ENCODE measurements at regions not wholly inside any gene's neighbourhood (a gene's known extent, or its start where the extent isn't known, plus 50 kb on each side); places are given as distances from the start of the nearest gene placed in this dataset.
A peak's percentile ranks its signal among the peaks of the same experiment; 100 is the strongest.

- no peak for DNase-seq (ENCODE audit: low spot score)
Measured at GRCh38 chr18:67966224-67966623, 449.7 kb upstream of the DSEL start.

DNA sequence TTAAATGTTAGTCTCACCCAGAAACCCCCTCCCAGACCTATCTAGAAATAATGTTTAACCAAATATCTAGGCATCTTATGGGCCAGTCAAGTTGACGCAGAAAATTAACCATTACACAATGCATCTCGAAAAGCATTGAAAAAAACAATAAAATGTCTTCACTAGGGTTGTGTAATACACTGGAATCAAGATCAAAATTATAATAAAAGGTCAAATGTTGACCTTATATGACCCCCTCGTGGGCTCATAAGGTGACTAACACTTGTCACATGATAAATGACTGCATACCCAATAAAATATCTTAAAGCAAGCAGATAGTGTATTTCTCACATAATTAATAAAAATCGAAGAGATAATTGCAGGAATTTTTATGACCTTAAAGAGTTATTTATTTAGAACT lies 447.9 kb upstream of the DSEL start:
- DNase-seq (ENCODE audit: low spot score): no peak

GRCh38 chr18:67961701-67962440 lies 445.4 kb upstream of the DSEL start:
- DNase-seq (ENCODE audit: low spot score): no peak

- no peak for DNase-seq (ENCODE audit: low spot score)
Measured at GRCh38 chr18:67957684-67958083, 441.2 kb upstream of the DSEL start.

DNA sequence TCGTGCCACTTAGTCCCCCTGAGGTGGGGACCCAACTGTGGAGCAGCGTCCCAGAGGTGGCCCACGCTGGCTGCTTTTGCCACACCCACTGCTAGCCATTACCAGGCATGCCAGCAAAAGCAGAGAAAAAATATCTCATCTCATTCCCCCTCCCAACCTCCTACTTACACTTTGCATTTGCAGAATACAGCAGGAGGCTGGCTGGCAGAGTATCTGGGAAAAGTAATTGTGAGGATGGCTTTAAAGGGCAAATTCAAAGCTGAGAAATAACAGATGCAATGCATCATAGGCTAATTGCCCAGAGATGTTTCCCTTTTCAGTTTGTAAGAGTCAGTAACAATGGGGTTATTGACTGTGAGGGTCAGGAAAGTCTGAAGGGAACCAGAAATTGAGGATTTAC lies 438.1 kb upstream of the DSEL start:
- no peak for DNase-seq (ENCODE audit: low spot score)

DNA sequence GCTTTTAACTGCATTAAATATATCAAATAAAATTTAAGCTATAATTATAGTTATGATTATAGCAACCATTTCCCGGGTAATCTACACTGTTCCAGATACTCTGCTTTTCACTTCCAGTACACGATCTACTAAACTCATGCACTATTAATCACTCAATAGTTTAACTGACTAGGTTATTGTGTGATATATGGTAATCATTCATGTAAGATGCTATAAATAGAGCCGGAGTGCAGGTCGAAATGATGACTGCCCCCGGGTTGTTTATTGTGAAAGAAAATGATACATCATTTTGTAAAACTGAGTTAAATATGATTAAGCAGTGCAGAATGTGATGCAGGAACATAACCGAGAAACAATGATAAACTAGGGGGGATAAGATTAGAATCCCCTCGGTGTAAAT lies 434.6 kb upstream of the DSEL start:
- DNase-seq (ENCODE audit: low spot score): no peak

DNA sequence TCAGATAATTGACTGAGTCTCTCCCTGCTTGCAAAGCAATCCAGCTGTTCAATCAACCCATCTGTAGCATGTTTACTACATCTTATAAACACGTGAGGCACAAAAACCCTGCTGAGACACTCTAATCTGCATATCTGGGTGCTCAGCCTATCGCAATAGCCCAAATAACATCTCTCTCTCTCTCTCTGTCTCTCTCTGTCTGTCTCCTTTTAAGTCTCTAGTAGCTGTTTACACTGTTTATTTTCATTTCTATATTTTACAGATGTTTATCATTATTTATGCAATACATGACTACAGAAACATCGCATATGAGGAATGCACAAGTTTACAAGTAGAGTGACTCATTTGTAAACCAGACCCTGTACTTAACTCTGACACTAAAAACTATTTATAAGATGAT lies 422.1 kb upstream of the DSEL start:
- no peak for DNase-seq (ENCODE audit: low spot score)

- DNase-seq (ENCODE audit: low spot score): no peak
Measured at GRCh38 chr18:67935638-67936037, 419.1 kb upstream of the DSEL start.

- no peak for DNase-seq (ENCODE audit: low spot score)
Measured at GRCh38 chr18:67933271-67933670, 416.8 kb upstream of the DSEL start.

GRCh38 chr18:67932271-67932670 lies 415.8 kb upstream of the DSEL start:
- DNase-seq (ENCODE audit: low spot score): peak; percentile 16

GRCh38 chr18:67926929-67927864 lies 410.7 kb upstream of the DSEL start:
- DNase-seq (ENCODE audit: low spot score): no peak

- DNase-seq (ENCODE audit: low spot score): no peak
Measured at GRCh38 chr18:67924656-67925055, 408.1 kb upstream of the DSEL start.

- no peak for DNase-seq (ENCODE audit: low spot score)
Measured at GRCh38 chr18:67919316-67919715, 402.8 kb upstream of the DSEL start.

DNA sequence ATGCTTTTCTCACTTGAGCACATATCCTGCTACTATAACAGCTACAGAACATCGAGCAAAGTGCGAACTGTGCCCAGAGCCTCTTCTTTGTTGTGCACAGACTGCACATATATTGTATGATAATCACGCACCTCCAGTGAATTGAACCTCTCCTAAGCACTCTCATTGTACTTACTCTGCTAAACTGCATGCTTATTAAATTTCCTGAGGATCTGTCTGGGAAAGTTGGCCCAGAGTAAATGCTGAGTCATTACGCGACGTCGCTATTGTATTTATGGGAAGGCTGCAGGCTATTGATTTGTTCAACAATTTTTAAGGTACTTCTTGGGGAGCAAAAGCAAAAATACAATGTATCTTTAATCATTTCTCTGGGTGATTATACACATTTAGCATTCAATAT lies 399.6 kb upstream of the DSEL start:
- DNase-seq (ENCODE audit: low spot score): no peak

GRCh38 chr18:67913040-67913439 lies 396.5 kb upstream of the DSEL start:
- DNase-seq (ENCODE audit: low spot score): no peak

DNA sequence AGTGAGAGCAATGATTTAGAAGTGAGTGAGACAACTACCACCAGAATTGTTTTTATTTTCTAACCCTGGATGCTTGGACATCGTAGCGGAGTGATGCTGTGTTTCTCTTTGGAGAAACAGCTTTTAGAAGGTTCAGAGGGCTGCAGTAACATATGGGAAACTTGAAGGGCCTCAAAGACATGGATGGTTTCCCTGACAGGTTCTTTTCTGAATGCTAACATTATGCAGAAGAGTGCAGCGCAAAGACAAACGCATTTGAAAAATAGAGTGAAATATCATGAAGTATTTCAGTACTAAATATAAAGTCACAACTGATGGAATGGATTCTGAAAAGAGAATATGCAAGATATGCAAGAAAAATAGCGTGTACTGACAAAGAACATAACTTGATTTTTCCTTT lies 385.1 kb upstream of the DSEL start:
- DNase-seq (ENCODE audit: low spot score): no peak

- DNase-seq (ENCODE audit: low spot score): no peak
Measured at GRCh38 chr18:67896451-67896850, 379.9 kb upstream of the DSEL start.

- DNase-seq (ENCODE audit: low spot score): no peak
Measured at GRCh38 chr18:67893916-67894315, 377.4 kb upstream of the DSEL start.

- DNase-seq (ENCODE audit: low spot score): no peak
Measured at GRCh38 chr18:67876871-67877270, 360.4 kb upstream of the DSEL start.

GRCh38 chr18:67875944-67876343 lies 359.4 kb upstream of the DSEL start:
- no peak for DNase-seq (ENCODE audit: low spot score)

GRCh38 chr18:67875060-67875459 lies 358.5 kb upstream of the DSEL start:
- no peak for DNase-seq (ENCODE audit: low spot score)

- no peak for DNase-seq (ENCODE audit: low spot score)
Measured at GRCh38 chr18:67865400-67865799, 348.9 kb upstream of the DSEL start.

- no peak for DNase-seq (ENCODE audit: low spot score)
Measured at GRCh38 chr18:67864677-67865340, 348.3 kb upstream of the DSEL start.
